Stimulated activated naive CD8-positive, alpha-beta T cell treated with anti-CD3 and anti-CD28 coated beads, Interleukin-15, amount 100 ng/mL, for 72 hours (primary cell): ENCODE measurements at regions not wholly inside any gene's neighbourhood (a gene's known extent, or its start where the extent isn't known, plus 50 kb on each side); places are given as distances from the start of the nearest gene placed in this dataset.
"Not testable (repeated sequence)": the region's sequence is repeated elsewhere in the genome, so short reads cannot be mapped to it uniquely, and the experiment has no call there.

Experiments
- ATAC-seq: fragments of 150-1000 bp; cut with Tn5 transposase; 2 replicates; pipeline ENCODE4 v1.10.0; 2021; ENCODE audit warnings: mild to moderate bottlenecking, moderate library complexity
- DNase-seq, 2 donors: peaks; one replicate each; pipeline ENCODE4 v3.0.0; 2021 to 2022
- H3K27ac Mint-ChIP-seq, 2 donors: one replicate each; pipeline ENCODE4 v1.8.0; 2022; ENCODE audit warnings: mild to moderate bottlenecking in 2 of 2, mixed read lengths in 2 of 2, moderate library complexity in 2 of 2
- H3K27me3 Mint-ChIP-seq: one replicate; pipeline ENCODE4 v1.8.0; 2022; ENCODE audit warnings: mixed read lengths
- H3K4me1 Mint-ChIP-seq: one replicate; pipeline ENCODE4 v1.8.0; 2022; ENCODE audit warnings: mild to moderate bottlenecking, mixed read lengths
- H3K4me3 Mint-ChIP-seq, 2 donors: one replicate each; pipeline ENCODE4 v1.8.0; 2022; ENCODE audit warnings: mild to moderate bottlenecking in 2 of 2, mixed read lengths in 2 of 2, moderate library complexity in 1 of 2
- H3K9me3 Mint-ChIP-seq, 2 donors: one replicate each; pipeline ENCODE4 v1.8.0; 2022; ENCODE audit warnings: mixed read lengths in 2 of 2

DNA sequence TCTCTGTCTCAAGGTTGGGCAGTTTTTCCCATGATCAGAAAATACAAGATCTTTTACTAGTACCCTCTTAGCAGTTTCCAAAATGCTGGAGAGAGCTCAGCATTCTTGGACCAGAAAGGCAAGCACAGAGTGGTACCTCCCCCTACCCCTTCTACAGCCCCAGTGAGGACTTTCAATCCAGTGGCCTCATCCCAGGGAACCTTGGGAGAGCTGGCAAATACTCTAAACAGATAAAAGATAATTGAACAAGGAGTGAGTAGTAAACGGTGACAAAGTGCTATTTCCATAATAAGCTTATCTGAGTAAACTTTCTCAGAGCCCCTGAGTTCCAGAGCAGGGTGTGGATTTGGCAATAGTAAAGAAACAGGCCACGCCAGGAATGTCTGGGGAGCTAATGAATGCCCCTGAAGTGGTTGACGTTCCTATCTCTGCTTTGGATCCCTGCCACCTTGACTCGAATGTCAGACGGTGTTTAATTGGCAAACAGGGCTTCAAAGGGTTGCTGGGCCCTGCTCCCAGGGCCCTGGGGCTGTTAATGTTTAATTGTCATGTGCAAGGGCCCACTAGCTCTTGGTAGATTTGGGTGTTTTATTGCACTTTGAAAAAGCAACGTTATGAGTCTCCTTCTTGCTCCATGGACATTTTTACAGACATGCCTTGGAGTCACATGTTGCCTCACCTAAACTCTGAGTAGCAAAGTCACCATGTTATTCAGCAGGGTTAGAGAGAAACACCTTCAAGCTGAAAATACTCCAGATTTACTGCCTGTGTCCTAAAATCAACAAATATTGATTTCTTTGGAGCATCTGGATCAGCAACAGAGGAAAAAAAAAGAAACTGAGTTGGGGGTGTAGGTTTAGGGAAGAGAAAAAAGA lies 239.9 kb downstream of the CYRIA start:
- DNase-seq (no peak), ATAC-seq (no peak)
- H3K27me3 Mint-ChIP-seq = peaks cover 3% of the 10 kb centered on the region
- no peaks in the 10 kb centered on the region for H3K9me3 Mint-ChIP-seq
- H3K4me1 Mint-ChIP-seq = no peaks in the 10 kb centered on the region
- H3K27ac Mint-ChIP-seq = no peak overlapping the region
- H3K4me3 Mint-ChIP-seq = no peak overlapping the region

DNA sequence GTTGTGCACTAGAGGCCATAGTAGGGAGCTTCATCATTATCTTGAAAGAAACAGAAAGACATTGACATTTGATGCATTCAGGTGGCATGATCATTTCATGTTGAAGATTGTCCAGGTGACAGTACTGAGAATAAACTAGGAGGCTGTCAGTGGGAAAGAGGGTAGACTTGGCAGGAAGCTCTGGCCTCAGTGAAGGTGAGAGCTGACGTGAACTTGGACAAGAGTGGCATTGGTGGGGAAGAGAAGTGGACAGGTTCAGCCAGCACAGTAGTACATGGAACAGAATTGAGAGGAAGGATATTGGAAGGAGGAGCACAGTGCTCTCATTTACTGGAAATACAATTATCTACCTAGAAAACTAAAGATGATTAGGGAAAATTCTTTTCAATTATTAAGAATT lies 245.2 kb downstream of the CYRIA start:
- Mint-ChIP-seq H3K27me3 (no peaks in the 10 kb centered on the region), H3K4me1 (no peaks in the 10 kb centered on the region), H3K27ac (no peak overlapping the region), H3K9me3 (peaks cover 2 to 3% of the 10 kb centered on the region in 2 donors), H3K4me3 (no peak overlapping the region)
- DNase-seq (no peak), ATAC-seq (no peak)

DNA sequence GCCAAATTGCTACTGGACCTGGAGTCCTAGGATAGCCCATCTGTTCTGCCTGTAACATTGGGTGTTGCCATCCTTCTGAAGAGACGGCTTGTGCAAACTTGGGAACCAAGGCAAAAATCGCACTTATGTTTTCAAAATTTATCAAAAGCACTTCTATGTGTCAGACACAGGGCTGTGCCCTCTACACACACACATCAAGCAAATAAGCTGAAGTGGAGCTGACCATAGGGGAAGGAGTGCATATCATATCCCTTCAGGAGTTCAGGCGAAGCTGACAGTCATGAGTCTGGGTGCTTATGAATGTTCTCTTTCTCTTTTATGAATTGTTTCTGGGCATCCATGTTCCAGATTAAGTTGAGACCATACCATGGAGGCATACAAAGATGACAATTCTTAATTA lies 247.9 kb downstream of the CYRIA start:
- H3K9me3 Mint-ChIP-seq = peaks cover 4 to 7% of the 10 kb centered on the region in 2 donors
- no peaks in the 10 kb centered on the region for H3K27me3 Mint-ChIP-seq
- no peaks in the 10 kb centered on the region for H3K4me1 Mint-ChIP-seq
- DNase-seq = no peak
- no peak overlapping the region for H3K4me3 Mint-ChIP-seq
- H3K27ac Mint-ChIP-seq = no peak overlapping the region
- ATAC-seq = no peak

DNA sequence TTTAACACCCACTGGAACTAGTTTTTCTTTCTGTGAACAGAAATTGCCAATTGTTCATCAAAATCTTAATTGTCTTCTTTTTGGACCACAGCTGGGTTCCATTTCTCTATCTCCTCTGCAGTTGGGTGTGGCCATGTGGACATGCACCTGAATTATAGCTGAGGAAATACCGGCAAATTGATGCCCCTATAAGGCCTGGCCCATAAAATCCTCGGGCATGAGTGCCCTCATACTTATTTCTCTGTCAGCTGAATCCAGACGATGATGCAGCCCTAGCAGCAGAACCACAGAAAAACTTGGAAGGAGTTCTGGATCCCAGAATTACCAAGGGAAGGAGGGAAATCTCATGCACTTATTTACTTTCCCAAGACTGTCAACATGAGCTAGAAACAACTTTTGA lies 249.0 kb downstream of the CYRIA start:
- H3K27ac Mint-ChIP-seq = no peak overlapping the region
- ATAC-seq (no peak), DNase-seq (no peak)
- no peak overlapping the region for H3K4me3 Mint-ChIP-seq
- H3K9me3 Mint-ChIP-seq = peaks cover 4 to 7% of the 10 kb centered on the region in 2 donors
- H3K27me3 Mint-ChIP-seq = no peaks in the 10 kb centered on the region
- H3K4me1 Mint-ChIP-seq = no peaks in the 10 kb centered on the region

DNA sequence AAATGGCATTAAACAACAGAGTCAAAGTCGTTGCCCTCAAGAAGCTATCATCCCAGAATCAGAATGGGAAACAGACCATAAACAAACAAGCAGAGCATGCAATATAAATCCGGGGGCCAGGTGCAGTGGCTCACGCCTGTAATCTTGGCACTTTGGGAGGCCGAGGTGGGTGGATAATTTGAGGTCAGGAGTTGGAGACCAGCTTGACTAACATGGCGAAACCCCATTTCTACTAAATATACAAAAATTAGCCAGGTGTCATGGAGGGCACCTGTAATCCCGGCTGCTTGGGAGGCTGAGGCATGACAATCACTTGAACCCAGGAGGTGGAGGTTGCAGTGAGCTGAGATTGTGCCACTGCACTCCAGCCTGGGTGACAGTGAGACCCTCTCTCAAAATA lies 249.8 kb downstream of the CYRIA start:
- not testable (repeated sequence) for DNase-seq, H3K9me3 Mint-ChIP-seq, H3K4me1 Mint-ChIP-seq, H3K27me3 Mint-ChIP-seq, ATAC-seq, H3K27ac Mint-ChIP-seq, H3K4me3 Mint-ChIP-seq

DNA sequence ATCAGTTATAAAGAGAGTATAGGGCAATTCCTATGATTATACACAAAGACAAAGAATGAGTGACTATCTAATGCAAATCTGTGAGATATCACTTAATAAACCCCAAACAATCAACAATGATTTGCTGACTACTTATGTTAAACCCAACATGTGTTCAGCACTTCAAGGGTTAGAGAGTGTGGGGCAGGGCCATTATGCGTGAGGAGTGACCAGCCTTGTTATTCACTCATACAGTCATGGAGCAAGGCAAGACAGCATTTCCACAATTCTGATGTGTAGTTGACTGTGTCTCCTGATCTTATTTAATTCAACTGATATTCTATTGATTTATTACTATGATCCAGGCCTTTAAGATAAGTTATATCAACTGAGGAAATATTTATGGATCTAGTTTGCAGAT lies 251.7 kb downstream of the CYRIA start:
- H3K27me3 Mint-ChIP-seq = no peaks in the 10 kb centered on the region
- ATAC-seq (no peak), DNase-seq (no peak)
- H3K27ac Mint-ChIP-seq = no peak overlapping the region
- H3K4me1 Mint-ChIP-seq = no peaks in the 10 kb centered on the region
- peaks cover 9 to 14% of the 10 kb centered on the region in 2 donors for H3K9me3 Mint-ChIP-seq
- H3K4me3 Mint-ChIP-seq = no peak overlapping the region

DNA sequence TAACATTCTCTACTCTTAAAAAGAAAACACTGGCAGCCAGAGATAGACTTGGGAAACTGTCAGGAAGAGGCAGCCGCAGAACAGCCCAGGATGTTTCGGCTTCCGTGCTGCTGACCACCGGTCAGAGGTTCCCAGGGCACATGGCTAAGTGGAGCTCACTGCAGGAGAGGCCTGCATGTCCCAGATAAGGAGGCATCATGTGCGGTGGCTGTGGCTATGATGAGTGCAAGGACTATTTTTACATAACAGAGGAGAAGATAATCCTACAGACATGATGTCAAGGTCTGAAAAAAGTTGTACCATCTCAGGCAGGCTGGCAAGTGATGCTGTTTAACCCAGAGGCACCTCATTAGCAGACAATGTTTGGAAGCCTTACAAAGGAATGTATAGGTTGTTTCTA lies 252.3 kb downstream of the CYRIA start:
- H3K9me3 Mint-ChIP-seq = peaks cover 9 to 14% of the 10 kb centered on the region in 2 donors
- ATAC-seq = no peak
- DNase-seq = no peak
- H3K27ac Mint-ChIP-seq = no peak overlapping the region
- H3K4me3 Mint-ChIP-seq = no peak overlapping the region
- no peaks in the 10 kb centered on the region for H3K4me1 Mint-ChIP-seq
- H3K27me3 Mint-ChIP-seq = no peaks in the 10 kb centered on the region

DNA sequence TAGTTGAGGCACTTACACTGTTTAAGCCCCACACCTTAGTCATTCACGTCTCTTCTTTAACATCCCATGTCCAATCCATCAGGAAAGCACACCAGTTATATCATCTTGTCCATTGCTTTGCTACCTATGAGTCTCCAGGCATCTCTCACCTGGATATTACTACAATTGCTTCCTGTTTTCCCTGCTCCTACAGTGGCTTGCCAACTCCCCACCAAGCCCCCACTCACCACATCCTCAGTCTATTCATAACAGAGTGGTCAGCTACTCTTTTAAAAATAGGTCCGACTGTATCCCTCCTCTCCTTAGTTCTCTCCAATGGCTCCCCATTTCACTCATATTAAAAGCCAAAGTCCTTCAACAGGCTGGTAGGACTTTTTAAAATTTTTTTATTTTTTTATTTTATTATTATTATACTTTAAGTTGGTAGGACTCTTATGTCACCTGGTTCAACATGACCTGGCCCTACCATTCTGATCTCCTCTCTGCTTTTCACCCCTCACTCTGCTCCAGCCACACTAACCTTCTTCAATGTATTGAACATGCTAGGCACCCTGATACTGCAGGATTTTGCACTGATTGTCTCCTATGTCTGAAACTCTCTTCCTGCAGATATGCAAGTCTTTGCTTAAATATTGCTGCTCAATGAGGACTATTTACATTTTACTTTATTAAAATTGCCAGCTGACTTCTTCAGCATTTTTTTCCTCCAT lies 253.2 kb downstream of the CYRIA start:
- no peaks in the 10 kb centered on the region for H3K27me3 Mint-ChIP-seq
- H3K4me1 Mint-ChIP-seq = no peaks in the 10 kb centered on the region
- no peak overlapping the region for H3K27ac Mint-ChIP-seq
- no peak overlapping the region for H3K4me3 Mint-ChIP-seq
- H3K9me3 Mint-ChIP-seq = peaks cover 9 to 14% of the 10 kb centered on the region in 2 donors
- DNase-seq = no peak
- ATAC-seq = no peak

DNA sequence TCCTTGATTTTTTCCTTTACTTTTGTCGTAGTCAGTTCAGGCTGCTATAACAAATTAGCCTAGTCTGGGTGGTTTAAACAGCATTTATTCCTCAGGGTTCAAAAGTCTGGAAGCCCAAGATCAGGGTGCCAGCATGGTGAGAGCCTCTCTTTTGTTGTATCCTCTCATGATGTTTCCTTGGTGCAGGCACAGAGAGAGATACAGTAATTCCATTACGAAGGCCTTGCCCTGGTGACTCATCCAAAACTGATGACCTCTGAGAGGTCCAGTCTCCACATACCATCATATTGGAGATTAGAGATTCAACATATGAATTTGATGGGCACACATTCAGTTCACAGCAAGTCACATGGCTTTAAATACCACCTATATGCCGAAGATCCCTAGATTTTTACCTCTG lies 253.8 kb downstream of the CYRIA start:
- H3K27me3 Mint-ChIP-seq = no peaks in the 10 kb centered on the region
- H3K9me3 Mint-ChIP-seq = peaks cover 9 to 14% of the 10 kb centered on the region in 2 donors
- H3K4me1 Mint-ChIP-seq = no peaks in the 10 kb centered on the region
- H3K4me3 Mint-ChIP-seq = no peak overlapping the region
- H3K27ac Mint-ChIP-seq = no peak overlapping the region
- DNase-seq = no peak
- ATAC-seq = no peak

DNA sequence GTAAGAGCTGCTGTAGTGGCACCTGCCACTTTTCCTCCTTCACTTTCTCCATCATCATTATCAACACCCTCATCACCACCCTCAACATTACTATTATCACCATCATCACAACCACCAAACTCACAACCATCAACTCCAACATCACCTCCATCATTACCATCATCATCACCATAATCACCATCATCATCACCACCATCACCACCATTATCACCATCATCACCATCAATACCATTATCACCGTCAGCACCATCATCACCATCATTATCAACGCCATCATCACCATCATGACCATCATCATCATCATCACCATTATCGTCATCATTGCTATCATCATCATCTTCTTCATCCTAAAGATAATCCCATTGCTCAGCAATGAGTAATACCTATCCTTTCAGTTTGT lies 255.8 kb downstream of the CYRIA start:
- no peaks in the 10 kb centered on the region for H3K27me3 Mint-ChIP-seq
- DNase-seq (no peak), ATAC-seq (no peak)
- no peak overlapping the region for H3K27ac Mint-ChIP-seq
- no peaks in the 10 kb centered on the region for H3K4me1 Mint-ChIP-seq
- H3K9me3 Mint-ChIP-seq = peaks cover 5 to 7% of the 10 kb centered on the region in 2 donors
- no peak overlapping the region for H3K4me3 Mint-ChIP-seq

DNA sequence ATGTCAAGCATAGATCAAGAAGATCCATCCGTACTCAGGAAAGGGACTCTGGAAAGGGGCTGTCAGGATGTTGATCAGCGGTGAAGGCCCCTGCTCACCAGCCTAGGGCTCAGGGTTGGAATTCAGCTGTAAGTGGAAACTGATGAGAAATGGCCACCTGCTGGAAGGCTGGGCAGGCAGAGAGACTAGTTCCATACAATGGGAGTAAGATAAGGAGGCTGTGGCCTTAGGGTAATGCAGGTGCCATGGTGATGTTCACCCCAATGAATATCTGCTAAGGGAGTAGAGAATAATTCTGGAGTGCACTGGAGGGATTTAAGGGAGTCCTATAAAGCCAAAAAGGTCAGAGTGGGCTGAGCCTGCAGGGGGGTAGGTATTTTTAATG lies 256.6 kb downstream of the CYRIA start:
- Mint-ChIP-seq H3K4me3 (no peak overlapping the region), H3K27ac (no peak overlapping the region), H3K4me1 (no peaks in the 10 kb centered on the region), H3K9me3 (peaks cover 5 to 7% of the 10 kb centered on the region in 2 donors), H3K27me3 (no peaks in the 10 kb centered on the region)
- no peak for ATAC-seq
- no peak for DNase-seq

DNA sequence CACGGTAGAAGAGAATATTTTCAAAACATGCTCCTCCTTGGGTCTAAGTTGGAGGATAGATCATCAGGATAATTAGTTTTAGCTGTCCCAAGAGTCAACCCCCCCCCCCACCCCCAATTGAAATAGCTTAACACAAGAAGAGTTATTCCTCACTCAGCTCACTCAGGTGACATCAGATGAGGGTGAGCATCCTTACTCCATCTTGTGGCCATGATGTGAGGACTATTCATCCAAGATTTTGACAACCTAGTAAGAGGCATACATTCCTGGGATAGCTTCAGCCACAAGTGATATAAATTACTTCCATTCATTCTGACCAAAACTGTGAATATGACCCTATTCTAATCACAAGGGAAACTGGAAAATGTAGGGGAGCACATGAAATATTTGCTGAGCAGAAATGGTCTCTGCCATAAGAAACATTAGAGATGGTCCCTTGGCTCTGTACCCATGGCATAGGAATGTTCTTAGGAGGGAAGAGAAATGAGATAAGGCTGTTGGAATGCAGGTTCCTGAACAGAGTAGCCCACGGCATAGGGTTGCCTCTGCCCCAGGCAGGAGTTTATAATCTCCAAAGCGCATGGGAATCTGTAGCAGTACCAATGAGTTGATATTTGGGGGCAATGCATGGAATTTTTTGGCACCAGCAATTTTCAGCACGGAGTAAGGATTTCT lies 257.2 kb downstream of the CYRIA start:
- H3K27me3 Mint-ChIP-seq = no peaks in the 10 kb centered on the region
- H3K9me3 Mint-ChIP-seq = peaks cover 5 to 7% of the 10 kb centered on the region in 2 donors
- ATAC-seq (no peak), DNase-seq (no peak)
- no peak overlapping the region for H3K4me3 Mint-ChIP-seq
- no peak overlapping the region for H3K27ac Mint-ChIP-seq
- no peaks in the 10 kb centered on the region for H3K4me1 Mint-ChIP-seq

DNA sequence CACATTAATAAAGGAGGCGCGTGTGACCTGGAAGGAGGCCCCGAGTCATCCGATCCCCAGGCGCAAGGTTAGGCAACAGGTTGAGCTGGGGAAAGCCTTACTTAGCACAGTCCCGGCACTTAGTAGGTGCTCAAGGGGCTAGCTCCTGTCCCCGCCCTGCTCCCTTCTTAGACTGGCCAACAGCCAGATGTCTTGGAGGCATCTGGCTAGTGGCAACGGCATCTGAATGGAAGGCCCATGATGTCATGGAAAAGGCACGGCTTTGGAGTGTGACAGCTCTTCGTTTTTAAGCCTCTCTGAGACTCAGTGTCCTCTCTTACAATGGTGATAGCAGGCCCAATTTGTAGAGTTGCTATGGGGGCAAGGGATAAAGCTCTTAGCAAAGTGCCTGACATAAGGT lies 258.3 kb downstream of the CYRIA start:
- no peak overlapping the region for H3K4me3 Mint-ChIP-seq
- DNase-seq (no peak), ATAC-seq (no peak)
- no peak overlapping the region for H3K27ac Mint-ChIP-seq
- H3K9me3 Mint-ChIP-seq = peaks cover 5 to 7% of the 10 kb centered on the region in 2 donors
- H3K4me1 Mint-ChIP-seq = no peaks in the 10 kb centered on the region
- no peaks in the 10 kb centered on the region for H3K27me3 Mint-ChIP-seq

DNA sequence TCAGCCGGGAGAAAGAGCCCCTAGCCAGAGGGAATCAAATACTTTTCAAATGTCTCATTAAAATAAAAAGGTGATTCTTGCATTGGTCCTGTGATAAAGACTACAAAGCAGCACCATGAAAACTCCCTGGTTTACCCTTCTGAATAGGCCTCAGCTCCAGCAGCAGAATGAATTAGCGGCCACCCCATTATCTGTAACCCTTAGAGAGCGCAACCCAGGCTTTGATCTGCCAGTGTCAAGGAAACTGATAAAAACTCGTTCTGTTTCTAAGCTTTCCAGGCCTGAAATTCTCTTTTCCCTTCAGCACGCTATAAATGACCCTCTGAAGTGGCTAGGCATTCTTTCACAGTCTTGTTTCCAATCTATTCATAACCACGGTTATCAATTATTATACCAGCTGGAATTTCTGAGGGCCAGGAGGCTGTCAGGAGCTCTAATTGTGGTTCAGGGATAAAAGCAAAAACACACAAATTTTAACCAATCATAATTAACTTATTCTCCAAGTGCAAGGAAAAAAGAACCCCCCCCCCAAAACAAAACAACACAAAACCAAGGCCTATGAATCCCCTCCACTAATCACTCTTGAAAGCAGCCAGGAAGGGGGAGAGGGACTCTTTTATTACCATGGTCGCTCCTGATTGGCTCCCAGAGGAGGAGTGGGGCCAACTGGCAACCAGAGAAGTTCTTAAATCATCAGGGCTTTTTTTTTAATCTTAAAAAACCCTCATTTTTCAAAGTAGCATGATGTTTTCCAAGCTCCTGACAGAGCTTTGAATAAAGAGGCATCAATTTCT lies 258.9 kb downstream of the CYRIA start:
- Mint-ChIP-seq H3K27ac (no peak overlapping the region), H3K4me3 (no peak overlapping the region), H3K9me3 (peaks cover 5 to 7% of the 10 kb centered on the region in 2 donors), H3K27me3 (no peaks in the 10 kb centered on the region), H3K4me1 (no peaks in the 10 kb centered on the region)
- ATAC-seq = no peak
- no peak for DNase-seq

DNA sequence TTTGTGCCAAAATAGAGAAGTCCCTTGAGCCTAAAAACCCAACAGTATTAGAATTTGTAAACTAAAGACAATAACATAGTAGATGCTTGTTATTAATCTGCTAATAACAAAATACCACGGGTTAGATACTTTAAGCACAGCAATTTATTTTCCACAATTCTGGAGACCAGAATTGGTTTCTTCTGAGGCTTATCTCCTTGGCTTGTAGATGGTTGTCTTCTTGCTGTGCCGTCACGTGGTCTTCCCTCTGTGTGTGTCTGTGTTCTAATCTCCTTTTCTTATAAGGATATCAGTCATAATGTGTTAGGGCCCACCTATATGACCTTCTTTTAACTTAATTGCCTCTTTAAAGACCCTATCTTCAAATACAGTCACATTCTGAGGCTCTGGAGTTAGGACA lies 260.1 kb downstream of the CYRIA start:
- Mint-ChIP-seq H3K4me1 (no peaks in the 10 kb centered on the region), H3K27me3 (no peaks in the 10 kb centered on the region), H3K27ac (no peak overlapping the region), H3K4me3 (no peak overlapping the region), H3K9me3 (peaks cover 5 to 7% of the 10 kb centered on the region in 2 donors)
- DNase-seq = no peak
- no peak for ATAC-seq
